ENCODE measurements at regions not wholly inside any gene's neighbourhood (a gene's known extent, or its start where the extent isn't known, plus 50 kb on each side); places are given as distances from the start of the nearest gene placed in this dataset.

DNA sequence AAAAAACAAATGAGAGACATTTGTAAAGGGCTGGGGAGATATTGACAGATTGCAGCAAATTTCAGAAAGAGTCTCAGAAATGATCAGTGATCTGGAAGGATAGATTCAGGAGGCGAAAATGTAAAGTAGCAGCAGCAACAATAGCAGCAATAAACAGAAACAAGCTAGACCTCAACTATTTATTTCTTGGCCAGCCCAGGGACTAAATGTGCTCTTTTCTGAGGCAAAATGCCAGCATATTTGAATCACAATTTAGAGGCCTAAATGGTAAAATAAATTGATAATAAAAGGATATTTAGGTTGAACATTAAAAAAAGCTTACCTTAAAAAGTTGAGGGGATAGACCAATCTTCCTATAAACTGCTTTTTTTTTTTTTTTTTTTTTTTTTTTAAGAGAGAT is 134.6 kb upstream of the ITGB1 start:
- TF ChIP-seq, protein P1, sequence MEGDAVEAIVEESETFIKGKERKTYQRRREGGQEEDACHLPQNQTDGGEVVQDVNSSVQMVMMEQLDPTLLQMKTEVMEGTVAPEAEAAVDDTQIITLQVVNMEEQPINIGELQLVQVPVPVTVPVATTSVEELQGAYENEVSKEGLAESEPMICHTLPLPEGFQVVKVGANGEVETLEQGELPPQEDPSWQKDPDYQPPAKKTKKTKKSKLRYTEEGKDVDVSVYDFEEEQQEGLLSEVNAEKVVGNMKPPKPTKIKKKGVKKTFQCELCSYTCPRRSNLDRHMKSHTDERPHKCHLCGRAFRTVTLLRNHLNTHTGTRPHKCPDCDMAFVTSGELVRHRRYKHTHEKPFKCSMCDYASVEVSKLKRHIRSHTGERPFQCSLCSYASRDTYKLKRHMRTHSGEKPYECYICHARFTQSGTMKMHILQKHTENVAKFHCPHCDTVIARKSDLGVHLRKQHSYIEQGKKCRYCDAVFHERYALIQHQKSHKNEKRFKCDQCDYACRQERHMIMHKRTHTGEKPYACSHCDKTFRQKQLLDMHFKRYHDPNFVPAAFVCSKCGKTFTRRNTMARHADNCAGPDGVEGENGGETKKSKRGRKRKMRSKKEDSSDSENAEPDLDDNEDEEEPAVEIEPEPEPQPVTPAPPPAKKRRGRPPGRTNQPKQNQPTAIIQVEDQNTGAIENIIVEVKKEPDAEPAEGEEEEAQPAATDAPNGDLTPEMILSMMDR (IDR thresholded peaks at IDR 0.05) = no peak
- no peak for TF ChIP-seq POLR2A (IDR thresholded peaks at IDR 0.05)

All from adrenal gland (tissue), 5 donors.